ENCODE measurements at regions not wholly inside any gene's neighbourhood (a gene's known extent, or its start where the extent isn't known, plus 50 kb on each side); places are given as distances from the start of the nearest gene placed in this dataset.
"Not testable (repeated sequence)": the region's sequence is repeated elsewhere in the genome, so short reads cannot be mapped to it uniquely, and the experiment has no call there.

DNA sequence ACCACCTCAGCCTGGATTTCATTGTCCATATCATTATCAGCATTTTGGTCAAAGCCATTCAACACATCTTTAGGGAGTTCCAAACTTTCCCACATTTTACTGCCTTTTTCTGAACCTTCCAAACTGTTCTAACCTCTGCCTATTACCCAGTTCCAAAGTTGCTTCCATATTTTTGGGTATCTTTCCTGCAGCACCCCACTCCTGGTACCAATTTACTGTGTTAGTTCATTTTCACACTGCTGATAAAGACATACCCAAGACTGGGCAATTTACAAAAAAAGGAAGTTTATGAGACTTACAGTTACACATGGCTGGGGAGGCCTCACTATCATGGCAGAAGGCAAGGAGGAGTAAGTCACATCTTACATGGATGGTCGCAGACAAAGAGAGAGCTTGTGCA lies 63.6 kb upstream of the CEP162 start:
- H3K36me3 ChIP-seq (ENCODE audit: control insufficient read depth in 2 of 2, insufficient read depth in 1 of 2, low read length in 2 of 2); H3K27ac ChIP-seq (ENCODE audit: extremely low read depth, low read depth, low read length); H3K9me3 ChIP-seq (ENCODE audit: control insufficient read depth, insufficient read depth, low read depth, low read length); H3K4me1 ChIP-seq (ENCODE audit: control insufficient read depth, insufficient read depth, low read length); H3K4me3 ChIP-seq (ENCODE audit: low read depth, low read length); POLR2A ChIA-PET: not testable (repeated sequence)
- CTCF ChIA-PET: interaction anchor here (0.6 kb wide), 1 partner anchor 1384 kb away, joined by 4 read pairs; no protein-coding TSS in a partner anchor
- peak; percentile 99 for TF ChIP-seq ZNF707 (tag by site-specific recombination; IDR thresholded peaks at IDR 0.05)
- peak; percentile 49 for TF ChIP-seq SETDB1 (IDR thresholded peaks at IDR 0.05; ENCODE audit: insufficient read length, low read length)

DNA sequence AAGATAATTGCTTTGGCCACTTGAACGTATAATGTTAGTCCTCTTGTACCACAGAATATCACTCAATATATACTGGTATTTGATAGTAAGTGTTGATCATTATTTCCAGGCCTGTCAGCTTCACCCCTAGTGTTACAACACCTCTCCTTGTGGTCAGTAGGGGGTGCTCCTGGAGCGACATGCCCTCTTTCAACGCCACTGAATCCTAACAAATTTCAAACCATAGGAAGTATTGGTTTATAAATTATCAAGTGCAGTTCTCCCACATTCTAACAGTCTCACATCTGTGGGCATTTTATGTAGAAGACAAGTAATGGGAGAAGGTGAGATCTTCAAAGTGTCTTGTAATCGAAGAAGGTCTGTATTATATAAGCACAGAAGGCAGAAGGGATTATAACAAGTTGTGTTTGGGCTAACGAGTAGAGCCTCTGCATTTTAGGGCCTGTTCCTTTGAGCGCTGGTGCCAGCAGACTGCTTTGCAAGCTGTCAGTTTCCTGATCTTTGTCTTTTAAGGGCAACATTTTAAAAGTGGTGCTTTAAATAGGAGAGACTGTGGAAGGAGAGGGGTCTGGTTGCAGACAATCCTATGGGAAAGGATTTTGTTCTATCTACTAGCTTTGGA lies 57.1 kb upstream of the CEP162 start:
- CTCF ChIA-PET: interaction anchor here (0.6 to 1.9 kb wide), 7 partner anchors 8 to 434 kb away, joined by 3 to 6 read pairs (median 3); no protein-coding TSS in a partner anchor
- POLR2A ChIA-PET: no interaction called here

DNA sequence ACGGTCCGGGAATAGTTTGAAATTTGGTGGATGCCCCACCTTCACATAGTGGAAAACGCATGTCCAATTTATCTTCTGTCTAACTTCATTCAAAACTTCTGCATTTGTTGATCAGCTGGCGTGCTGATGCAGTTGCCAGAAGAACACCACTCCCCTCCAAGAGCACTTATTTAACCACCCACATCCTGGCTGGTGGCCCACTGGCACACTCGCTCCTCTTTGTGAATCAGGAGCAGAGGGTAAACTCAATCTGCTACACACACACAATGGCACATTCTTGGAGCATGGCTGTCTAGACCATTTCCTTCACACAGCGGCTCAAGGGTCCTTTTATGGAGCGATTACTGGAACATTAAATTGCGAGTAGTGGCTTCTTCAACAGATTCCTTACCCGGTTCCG lies 55.1 kb upstream of the CEP162 start:
- CTCF ChIA-PET: interaction anchor here (0.7 to 1.9 kb wide), 2 partner anchors 8 to 9 kb away, joined by 5 to 6 read pairs; no protein-coding TSS in a partner anchor
- Histone ChIP-seq H3K9me3 (ENCODE audit: control insufficient read depth, insufficient read depth, low read depth, low read length) (no peaks in the 10 kb centered on the region), H3K4me1 (ENCODE audit: control insufficient read depth, insufficient read depth, low read length) (no peaks in the 10 kb centered on the region), H3K27ac (ENCODE audit: extremely low read depth, low read depth, low read length) (no peak overlapping the region), H3K36me3 (ENCODE audit: control insufficient read depth in 2 of 2, insufficient read depth in 1 of 2, low read length in 2 of 2) (no peaks in the 10 kb centered on the region), H3K4me3 (ENCODE audit: low read depth, low read length) (no peak overlapping the region)
- TF ChIP-seq IKZF3 (tag by site-specific recombination; IDR thresholded peaks at IDR 0.05) (no peak), ZXDB (tag by site-specific recombination; IDR thresholded peaks at IDR 0.05) (no peak), KLF16 (tag by site-specific recombination; IDR thresholded peaks at IDR 0.05) (no peak)
- TF ChIP-seq, protein P1, sequence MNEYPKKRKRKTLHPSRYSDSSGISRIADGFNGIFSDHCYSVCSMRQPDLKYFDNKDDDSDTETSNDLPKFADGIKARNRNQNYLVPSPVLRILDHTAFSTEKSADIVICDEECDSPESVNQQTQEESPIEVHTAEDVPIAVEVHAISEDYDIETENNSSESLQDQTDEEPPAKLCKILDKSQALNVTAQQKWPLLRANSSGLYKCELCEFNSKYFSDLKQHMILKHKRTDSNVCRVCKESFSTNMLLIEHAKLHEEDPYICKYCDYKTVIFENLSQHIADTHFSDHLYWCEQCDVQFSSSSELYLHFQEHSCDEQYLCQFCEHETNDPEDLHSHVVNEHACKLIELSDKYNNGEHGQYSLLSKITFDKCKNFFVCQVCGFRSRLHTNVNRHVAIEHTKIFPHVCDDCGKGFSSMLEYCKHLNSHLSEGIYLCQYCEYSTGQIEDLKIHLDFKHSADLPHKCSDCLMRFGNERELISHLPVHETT (tag by site-specific recombination; IDR thresholded peaks at IDR 0.05): no peak
- POLR2A ChIA-PET: no interaction called here

More for the DNA sequence above, 57.1 kb upstream of the CEP162 start:
- TF ChIP-seq SCRT2 (tag by site-specific recombination; IDR thresholded peaks at IDR 0.05) (no peak), ZNF48 (tag by site-specific recombination; IDR thresholded peaks at IDR 0.05) (no peak), MYNN (tag by site-specific recombination; IDR thresholded peaks at IDR 0.05; ENCODE audit: borderline replicate concordance) (no peak), ZNF654 (tag by site-specific recombination; IDR thresholded peaks at IDR 0.05; ENCODE audit: low read depth) (peak; percentile 68)
- Histone ChIP-seq H3K27ac (ENCODE audit: extremely low read depth, low read depth, low read length) (no peak overlapping the region), H3K4me3 (ENCODE audit: low read depth, low read length) (no peak overlapping the region), H3K9me3 (ENCODE audit: control insufficient read depth, insufficient read depth, low read depth, low read length) (no peaks in the 10 kb centered on the region), H3K36me3 (ENCODE audit: control insufficient read depth in 2 of 2, insufficient read depth in 1 of 2, low read length in 2 of 2) (no peaks in the 10 kb centered on the region), H3K4me1 (ENCODE audit: control insufficient read depth, insufficient read depth, low read length) (no peaks in the 10 kb centered on the region)

DNA sequence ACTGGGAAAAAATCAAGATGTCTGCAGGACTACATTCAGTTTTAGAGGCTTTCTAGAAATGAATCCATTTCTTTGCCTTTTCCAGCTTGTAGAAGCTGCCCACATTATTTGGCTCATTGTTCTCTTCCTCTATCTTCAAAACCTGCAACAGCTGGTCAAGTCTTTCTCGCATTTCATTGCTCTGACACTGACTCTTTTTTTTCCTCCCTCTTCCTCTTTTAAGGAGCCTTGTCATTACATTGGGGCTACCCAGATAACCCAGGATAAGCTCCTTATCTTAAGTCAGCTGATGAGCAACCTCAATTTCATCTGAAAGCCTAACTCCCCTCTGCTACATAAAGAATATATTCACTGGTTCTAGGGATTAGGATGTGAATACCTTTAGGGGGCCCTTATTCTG lies 53.2 kb upstream of the CEP162 start:
- no peaks in the 10 kb centered on the region for H3K9me3 ChIP-seq (ENCODE audit: control insufficient read depth, insufficient read depth, low read depth, low read length)
- H3K4me1 ChIP-seq (ENCODE audit: control insufficient read depth, insufficient read depth, low read length): no peaks in the 10 kb centered on the region
- ChIA-PET CTCF (interaction anchor here (1.0 to 1.4 kb wide), 2 partner anchors 8 to 397 kb away, joined by 3 read pairs; no protein-coding TSS in a partner anchor), POLR2A (no interaction called here)
- no peak overlapping the region for H3K27ac ChIP-seq (ENCODE audit: extremely low read depth, low read depth, low read length)
- no peaks in the 10 kb centered on the region for H3K36me3 ChIP-seq (ENCODE audit: control insufficient read depth in 2 of 2, insufficient read depth in 1 of 2, low read length in 2 of 2)
- TF ChIP-seq ZNF202 (tag by site-specific recombination; IDR thresholded peaks at IDR 0.05; ENCODE audit: borderline replicate concordance): no peak
- TF ChIP-seq ZNF324 (tag by site-specific recombination; IDR thresholded peaks at IDR 0.05): no peak
- TF ChIP-seq ZNF555 (tag by site-specific recombination; conservative IDR thresholded peaks at IDR 0.05): no peak
- no peak for TF ChIP-seq ZBTB1 (tag by site-specific recombination; IDR thresholded peaks at IDR 0.05)
- no peak for TF ChIP-seq ZNF23 (tag by site-specific recombination; IDR thresholded peaks at IDR 0.05; ENCODE audit: borderline replicate concordance)
- TF ChIP-seq EGR2 (tag by site-specific recombination; IDR thresholded peaks at IDR 0.05; ENCODE audit: low read depth): no peak
- no peak for TF ChIP-seq ZNF138 (tag by site-specific recombination; IDR thresholded peaks at IDR 0.05; ENCODE audit: borderline replicate concordance)
- H3K4me3 ChIP-seq (ENCODE audit: low read depth, low read length): no peak overlapping the region

Measured in HEK293 (cell line).